ENCODE measurements at regions not wholly inside any gene's neighbourhood (a gene's known extent, or its start where the extent isn't known, plus 50 kb on each side); places are given as distances from the start of the nearest gene placed in this dataset.

DNA sequence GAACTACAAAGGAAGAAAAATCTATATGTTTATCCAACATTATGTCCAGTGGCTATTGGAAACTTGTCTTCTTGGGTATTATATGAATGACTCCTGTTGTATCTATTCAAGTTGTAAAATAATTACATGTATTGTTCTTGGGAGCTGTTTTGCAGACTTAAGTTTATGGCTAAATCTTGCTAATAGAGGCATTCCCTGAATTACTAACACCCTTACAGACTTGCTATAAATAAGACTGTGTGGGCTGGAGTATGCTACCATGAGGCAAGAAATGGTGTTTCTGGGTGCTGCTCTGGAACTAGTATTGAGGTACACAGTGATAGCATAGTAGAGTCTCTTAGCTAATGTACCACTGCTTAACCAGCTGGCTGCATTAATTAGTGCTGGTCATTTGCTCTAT lies 155.1 kb downstream of the HIPK3 start:
- no peak for DNase-seq
- no peaks in the 10 kb centered on the region for H3K36me3 ChIP-seq (ENCODE audit: control insufficient read depth in 2 of 3, insufficient read depth in 3 of 3, low read length in 3 of 3)
- intact Hi-C loops (cut with DNase I) = no loop called here
- H3K27me3 ChIP-seq (ENCODE audit: control insufficient read depth, insufficient read depth, low read length) = no peaks in the 10 kb centered on the region
- H3K4me3 ChIP-seq (ENCODE audit: low read length in 3 of 3) = no peak overlapping the region
- TF ChIP-seq CTCF (IDR thresholded peaks at IDR 0.05; ENCODE audit: borderline replicate concordance, extremely low read depth, insufficient read depth) = no peak
- no peak for FAIRE-seq
- H3K9ac ChIP-seq (ENCODE audit: low read length in 3 of 3) = no peak overlapping the region
- no peak overlapping the region for H3K27ac ChIP-seq (ENCODE audit: low read depth in 2 of 2, low read length in 2 of 2)
- no peaks in the 10 kb centered on the region for H3K9me3 ChIP-seq (ENCODE audit: control insufficient read depth in 2 of 3, insufficient read depth in 1 of 3, low read length in 3 of 3)
- H3K4me1 ChIP-seq (ENCODE audit: control insufficient read depth in 2 of 3, insufficient read depth in 2 of 3, low read depth in 1 of 3, low read length in 3 of 3) = no peaks in the 10 kb centered on the region

GRCh38 chr11:33411751-33412150 lies 154.6 kb downstream of the HIPK3 start:
- intact Hi-C loops (cut with DNase I) = no loop called here
- FAIRE-seq = no peak
- DNase-seq = no peak
- no peaks in the 10 kb centered on the region for H3K4me1 ChIP-seq (ENCODE audit: control insufficient read depth in 2 of 3, insufficient read depth in 2 of 3, low read depth in 1 of 3, low read length in 3 of 3)
- H3K9ac ChIP-seq (ENCODE audit: low read length in 3 of 3) = no peak overlapping the region
- no peaks in the 10 kb centered on the region for H3K36me3 ChIP-seq (ENCODE audit: control insufficient read depth in 2 of 3, insufficient read depth in 3 of 3, low read length in 3 of 3)
- H3K9me3 ChIP-seq (ENCODE audit: control insufficient read depth in 2 of 3, insufficient read depth in 1 of 3, low read length in 3 of 3) = no peaks in the 10 kb centered on the region
- no peak overlapping the region for H3K4me3 ChIP-seq (ENCODE audit: low read length in 3 of 3)
- no peak overlapping the region for H3K27ac ChIP-seq (ENCODE audit: low read depth in 2 of 2, low read length in 2 of 2)
- no peaks in the 10 kb centered on the region for H3K27me3 ChIP-seq (ENCODE audit: control insufficient read depth, insufficient read depth, low read length)
- no peak for TF ChIP-seq CTCF (IDR thresholded peaks at IDR 0.05; ENCODE audit: borderline replicate concordance, extremely low read depth, insufficient read depth)

DNA sequence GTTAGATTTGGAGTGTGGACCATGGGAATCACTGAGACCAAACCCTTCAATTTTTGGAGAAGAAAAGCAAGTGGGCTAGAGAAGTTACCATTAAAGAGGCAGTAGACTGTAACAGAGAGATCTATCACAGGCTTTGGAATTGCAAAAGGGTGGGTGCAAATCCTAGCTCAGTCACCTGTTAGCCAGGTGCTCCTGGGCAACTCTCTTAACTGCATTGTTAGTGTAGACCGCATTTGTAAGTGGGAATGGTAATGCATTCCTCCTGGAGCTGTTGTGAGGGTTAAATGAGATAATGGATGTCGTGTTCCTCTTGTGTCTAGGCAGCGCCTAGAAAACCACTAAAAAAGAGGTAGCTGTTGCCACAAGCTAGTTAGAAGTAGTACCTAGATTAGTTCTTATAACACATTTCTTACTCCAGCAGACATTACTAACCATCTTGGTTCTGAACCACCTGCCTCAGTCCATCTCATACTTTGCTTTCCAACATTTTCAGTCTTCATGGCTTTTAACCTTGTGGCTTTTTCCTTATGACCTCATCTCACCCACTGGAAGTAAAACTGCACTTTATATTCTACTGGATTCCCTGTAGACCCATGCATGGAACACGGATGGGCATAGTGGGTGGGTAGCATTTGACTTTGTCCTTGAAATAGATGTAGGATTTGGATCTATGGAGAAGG lies 153.0 kb downstream of the HIPK3 start:
- Histone ChIP-seq H3K36me3 (ENCODE audit: control insufficient read depth in 2 of 3, insufficient read depth in 3 of 3, low read length in 3 of 3) (no peaks in the 10 kb centered on the region), H3K9ac (ENCODE audit: low read length in 3 of 3) (no peak overlapping the region)
- FAIRE-seq = no peak

More for the DNA sequence above, 153.0 kb downstream of the HIPK3 start:
- no peaks in the 10 kb centered on the region for H3K4me1 ChIP-seq (ENCODE audit: control insufficient read depth in 2 of 3, insufficient read depth in 2 of 3, low read depth in 1 of 3, low read length in 3 of 3)
- DNase-seq = no peak
- no peaks in the 10 kb centered on the region for H3K27me3 ChIP-seq (ENCODE audit: control insufficient read depth, insufficient read depth, low read length)
- no peak for TF ChIP-seq CTCF (IDR thresholded peaks at IDR 0.05; ENCODE audit: borderline replicate concordance, extremely low read depth, insufficient read depth)
- H3K9me3 ChIP-seq (ENCODE audit: control insufficient read depth in 2 of 3, insufficient read depth in 1 of 3, low read length in 3 of 3) = no peaks in the 10 kb centered on the region
- H3K27ac ChIP-seq (ENCODE audit: low read depth in 2 of 2, low read length in 2 of 2) = no peak overlapping the region
- H3K4me3 ChIP-seq (ENCODE audit: low read length in 3 of 3) = no peak overlapping the region
- intact Hi-C loops (cut with DNase I) = no loop called here
